Progenitor cell of endocrine pancreas (in vitro differentiated cells): ENCODE measurements at regions not wholly inside any gene's neighbourhood (a gene's known extent, or its start where the extent isn't known, plus 50 kb on each side); places are given as distances from the start of the nearest gene placed in this dataset.
A peak's percentile ranks its signal among the peaks of the same experiment; 100 is the strongest.

Source experiments
- DNase-seq: peaks from one replicate; pipeline ENCODE4 v3.0.0; 2021; ENCODE audit warnings: low spot score; ENCODE audit not compliant: unreplicated experiment
- H3K27ac Mint-ChIP-seq: 2 replicates; pipeline ENCODE4 v1.8.0; 2021; ENCODE audit warnings: mild to moderate bottlenecking, moderate library complexity, mixed read lengths
- H3K27me3 Mint-ChIP-seq: 2 replicates; pipeline ENCODE4 v1.8.0; 2021; ENCODE audit warnings: mixed read lengths
- H3K36me3 Mint-ChIP-seq: 2 replicates; pipeline ENCODE4 v1.8.0; 2022; ENCODE audit warnings: mixed read lengths; ENCODE audit not compliant: insufficient read depth
- H3K4me1 Mint-ChIP-seq: 2 replicates; pipeline ENCODE4 v1.8.0; 2021; ENCODE audit warnings: low read depth, mixed read lengths
- H3K4me3 Mint-ChIP-seq: 2 replicates; pipeline ENCODE4 v1.8.0; 2021; ENCODE audit warnings: low read depth, mild to moderate bottlenecking, moderate library complexity, mixed read lengths
- H3K9me3 Mint-ChIP-seq: 2 replicates; pipeline ENCODE4 v1.8.0; 2021; ENCODE audit warnings: low read depth, mixed read lengths
- TF ChIP-seq, protein P1 (sequence below): fragments of 200-600 bp; sonication (generic); IDR thresholded peaks from one replicate; pipeline ENCODE4 v1.5.0; 2021; ENCODE audit warnings: antibody characterized with exemption, mild to moderate bottlenecking; ENCODE audit not compliant: unreplicated experiment

DNA sequence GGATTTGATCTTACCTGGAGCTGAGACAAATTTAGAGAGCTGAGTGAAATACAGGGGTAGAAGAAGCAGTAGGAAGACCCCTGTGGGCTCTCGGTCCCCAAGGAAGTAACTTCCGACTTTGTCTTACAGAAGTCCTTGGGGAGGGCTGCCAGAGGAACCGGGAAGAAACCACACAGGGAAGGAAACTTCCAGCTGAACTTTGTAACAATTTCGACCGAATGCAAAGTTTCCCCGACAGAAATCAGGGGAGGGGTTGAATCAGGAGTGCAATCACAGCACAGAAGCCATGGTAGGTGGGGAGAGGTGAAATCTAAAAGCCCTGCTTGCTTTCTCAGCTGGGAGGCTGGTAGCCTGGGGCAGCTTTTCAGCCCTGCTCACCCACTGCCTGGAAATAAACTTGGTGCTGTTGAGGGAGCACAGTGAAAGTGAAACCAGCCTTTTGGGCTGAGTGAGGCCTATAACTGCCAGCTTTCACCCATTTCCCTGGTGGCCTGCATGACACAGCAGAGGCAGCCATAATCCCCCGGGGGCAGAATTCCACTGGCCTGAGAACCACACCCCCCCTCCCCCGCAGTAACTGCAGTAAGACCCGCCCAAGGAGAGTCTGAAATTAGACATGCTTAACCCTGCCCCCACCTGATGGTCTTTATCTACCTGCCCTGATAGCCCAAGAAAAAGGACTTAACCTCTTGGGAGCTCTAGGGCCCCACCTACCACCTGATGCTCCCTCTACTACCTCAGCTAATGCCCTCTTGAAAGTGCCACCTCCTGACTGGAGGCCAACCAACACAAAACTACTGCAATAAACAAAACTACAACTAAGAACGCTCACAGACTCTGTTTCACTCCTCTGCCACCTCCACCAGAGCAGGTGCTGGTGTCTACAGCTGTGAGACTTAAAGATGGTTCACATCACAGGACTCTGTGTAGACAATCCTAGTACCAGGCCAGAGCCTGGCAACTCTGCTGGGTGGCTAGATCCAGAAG is 248.2 kb downstream of the PARM1 start:
- DNase-seq, result no peak
- Mint-ChIP-seq H3K4me3 (no peak overlapping the region), H3K9me3 (peaks cover 23% of the 10 kb centered on the region), H3K27ac (no peak overlapping the region), H3K4me1 (no peaks in the 10 kb centered on the region), H3K36me3 (no peaks in the 10 kb centered on the region), H3K27me3 (no peaks in the 10 kb centered on the region)
- TF ChIP-seq, protein P1, sequence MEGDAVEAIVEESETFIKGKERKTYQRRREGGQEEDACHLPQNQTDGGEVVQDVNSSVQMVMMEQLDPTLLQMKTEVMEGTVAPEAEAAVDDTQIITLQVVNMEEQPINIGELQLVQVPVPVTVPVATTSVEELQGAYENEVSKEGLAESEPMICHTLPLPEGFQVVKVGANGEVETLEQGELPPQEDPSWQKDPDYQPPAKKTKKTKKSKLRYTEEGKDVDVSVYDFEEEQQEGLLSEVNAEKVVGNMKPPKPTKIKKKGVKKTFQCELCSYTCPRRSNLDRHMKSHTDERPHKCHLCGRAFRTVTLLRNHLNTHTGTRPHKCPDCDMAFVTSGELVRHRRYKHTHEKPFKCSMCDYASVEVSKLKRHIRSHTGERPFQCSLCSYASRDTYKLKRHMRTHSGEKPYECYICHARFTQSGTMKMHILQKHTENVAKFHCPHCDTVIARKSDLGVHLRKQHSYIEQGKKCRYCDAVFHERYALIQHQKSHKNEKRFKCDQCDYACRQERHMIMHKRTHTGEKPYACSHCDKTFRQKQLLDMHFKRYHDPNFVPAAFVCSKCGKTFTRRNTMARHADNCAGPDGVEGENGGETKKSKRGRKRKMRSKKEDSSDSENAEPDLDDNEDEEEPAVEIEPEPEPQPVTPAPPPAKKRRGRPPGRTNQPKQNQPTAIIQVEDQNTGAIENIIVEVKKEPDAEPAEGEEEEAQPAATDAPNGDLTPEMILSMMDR, result no peak

DNA sequence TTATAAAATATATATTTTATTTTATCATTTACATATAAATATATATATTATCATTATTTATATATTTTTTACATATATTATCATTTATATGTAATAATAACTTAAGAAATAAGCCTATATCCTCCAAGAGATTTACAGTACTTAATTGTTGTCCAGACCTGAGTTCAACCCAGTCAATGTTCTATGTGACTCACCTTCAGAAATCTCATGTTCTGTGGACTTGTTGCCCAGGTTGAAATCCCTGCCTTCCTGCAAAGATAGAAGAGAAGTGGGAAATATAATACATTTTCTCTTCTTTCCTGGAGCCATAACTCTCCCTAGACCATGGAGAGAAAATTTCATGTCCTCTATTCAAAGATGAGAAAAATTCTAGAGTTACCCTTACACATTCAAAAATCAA is 247.3 kb downstream of the PARM1 start:
- Mint-ChIP-seq H3K4me1 (no peaks in the 10 kb centered on the region), H3K4me3 (no peak overlapping the region), H3K27me3 (no peaks in the 10 kb centered on the region), H3K27ac (no peak overlapping the region), H3K36me3 (no peaks in the 10 kb centered on the region), H3K9me3 (peaks cover 16% of the 10 kb centered on the region)
- TF ChIP-seq, protein P1, result no peak
- no peak for DNase-seq

DNA sequence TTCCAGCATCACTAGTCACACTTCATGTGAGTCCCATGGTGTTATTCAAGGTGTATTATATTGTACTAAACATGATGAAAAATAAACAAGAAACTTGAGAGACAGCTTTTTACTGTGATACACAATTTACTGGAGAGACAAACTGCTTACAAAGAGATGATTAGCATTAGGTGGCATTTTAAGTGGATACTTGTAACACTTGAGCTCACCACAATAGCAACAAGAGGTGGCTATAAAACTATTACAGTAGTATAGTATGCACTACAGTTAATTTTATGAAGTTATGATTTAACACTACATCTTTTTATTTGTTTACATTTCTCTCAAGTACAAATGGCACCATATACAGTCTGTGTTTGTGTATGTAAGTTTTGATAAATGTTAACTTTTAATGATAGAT is 246.6 kb downstream of the PARM1 start:
- TF ChIP-seq, protein P1, result no peak
- no peaks in the 10 kb centered on the region for H3K36me3 Mint-ChIP-seq
- no peaks in the 10 kb centered on the region for H3K27me3 Mint-ChIP-seq
- H3K4me3 Mint-ChIP-seq, result no peak overlapping the region
- no peak overlapping the region for H3K27ac Mint-ChIP-seq
- no peaks in the 10 kb centered on the region for H3K4me1 Mint-ChIP-seq
- DNase-seq, result no peak
- peaks cover 16% of the 10 kb centered on the region for H3K9me3 Mint-ChIP-seq

DNA sequence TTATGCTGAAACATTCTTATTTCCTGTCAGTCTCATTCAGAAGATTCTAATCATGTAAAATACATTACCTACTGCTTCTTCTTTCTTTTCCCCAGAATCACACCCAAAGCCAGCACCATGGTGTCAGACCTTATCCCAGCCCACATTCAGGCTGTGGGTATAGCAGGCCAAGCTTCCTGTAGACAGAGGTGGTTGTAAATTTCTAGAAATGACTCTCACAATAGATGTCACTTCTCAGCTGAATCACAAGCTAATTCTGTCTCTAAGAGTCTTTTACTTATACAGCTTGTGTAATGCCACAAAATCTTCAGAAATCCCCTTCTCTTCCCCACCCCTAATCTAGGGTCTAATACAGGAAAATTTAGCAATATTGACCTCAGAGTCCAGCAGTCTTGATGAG is 239.6 kb downstream of the PARM1 start:
- H3K4me3 Mint-ChIP-seq, result no peak overlapping the region
- no peaks in the 10 kb centered on the region for H3K27me3 Mint-ChIP-seq
- TF ChIP-seq, protein P1, result no peak
- H3K27ac Mint-ChIP-seq, result no peak overlapping the region
- no peaks in the 10 kb centered on the region for H3K9me3 Mint-ChIP-seq
- H3K36me3 Mint-ChIP-seq, result no peaks in the 10 kb centered on the region
- DNase-seq, result no peak
- peaks cover 11% of the 10 kb centered on the region for H3K4me1 Mint-ChIP-seq

DNA sequence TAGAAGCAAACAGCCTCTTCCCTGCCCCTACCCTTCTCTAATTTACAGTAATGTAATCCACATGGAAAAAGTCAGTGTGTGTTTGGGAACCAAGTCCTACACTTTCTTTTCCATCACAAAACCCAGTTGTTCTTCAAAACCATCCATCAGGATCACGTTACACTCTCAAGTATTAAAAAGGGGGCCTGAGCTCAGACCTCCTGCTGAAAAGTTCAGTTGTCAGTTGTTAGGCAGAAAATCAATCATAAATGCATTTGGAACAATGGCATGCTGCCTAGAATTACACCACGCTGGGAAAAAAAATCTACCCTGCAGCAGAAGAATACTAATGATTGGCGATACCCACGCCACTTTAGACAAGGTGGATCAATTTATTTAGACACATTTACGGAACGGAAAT is 236.5 kb downstream of the PARM1 start:
- Mint-ChIP-seq H3K4me3 (no peak overlapping the region), H3K27ac (peak overlapping the region; percentile 17), H3K27me3 (no peaks in the 10 kb centered on the region)

More for the DNA sequence above, 236.5 kb downstream of the PARM1 start:
- Mint-ChIP-seq H3K36me3 (peaks cover 2% of the 10 kb centered on the region), H3K4me1 (peaks cover 14% of the 10 kb centered on the region), H3K9me3 (peaks cover 8% of the 10 kb centered on the region)
- DNase-seq, result no peak
- TF ChIP-seq, protein P1, result no peak
